K562 (cell line): ENCODE measurements at regions not wholly inside any gene's neighbourhood (a gene's known extent, or its start where the extent isn't known, plus 50 kb on each side); places are given as distances from the start of the nearest gene placed in this dataset.

Experiments
- ATAC-seq: fragments of 200-7000 bp; cut with Tn5 transposase; 3 replicates; pipeline ENCODE4 v1.9.1; 2020; ENCODE audit warnings: moderate library complexity
- BruUV-seq: library from RNA; stranded (reverse); fragments of 400-500 nt; replicated peaks from 2 replicates; lab custom pipeline; 2021; lab: Mats Ljungman, UMichigan
- CTCF ChIA-PET: fragments of 300-600 bp; formaldehyde crosslinking; extraction: SDS; loops from one replicate; lab custom pipeline; 2021; ENCODE audit warnings: low intra/inter-chr PET ratio; lab: Yijun Ruan, JAX
- POLR2A ChIA-PET: fragments of 300-600, 350-650 bp; sonication (Branson Sonifier 250); formaldehyde crosslinking; extraction: SDS; loops from one replicate; lab custom pipeline; 2021; ENCODE audit warnings: antibody characterized with exemption, inconsistent platforms; lab: Yijun Ruan, JAX
- DNase-seq, 4 experiments: peaks; one replicate each; pipeline versions ENCODE4 v3.0.0 to v3.0.0-alpha.2; 2011 to 2018; ENCODE audit warnings: low spot score in 3 of 4, mixed read lengths in 3 of 4; ENCODE audit errors: extremely low read depth in 1 of 4
- FAIRE-seq: peaks from 2 replicates; lab custom pipeline; 2011; peaks lifted over from hg19 to GRCh38; lab: Jason Lieb, UNC
- H2AFZ ChIP-seq: 2 replicates; pipeline ENCODE4 v1.6.0; 2011; ENCODE audit warnings: low read depth, low read length, control low read depth, inconsistent platforms
- H3K27ac ChIP-seq: fragments of 200-600 bp; 3 replicates; pipeline ENCODE4 v1.8.0; 2011; ENCODE audit warnings: low read depth, mild to moderate bottlenecking, control low read depth, inconsistent platforms, low read length, moderate library complexity, mixed read lengths; ENCODE audit errors: extremely low read depth
- H3K27me3 ChIP-seq, 2 experiments: fragments of 300-600 bp in 1 of 2; 2 replicates in 1 of 2; 3 replicates in 1 of 2; pipeline versions ENCODE4 v1.6.0 to v1.8.0; 2011; ENCODE audit warnings: inconsistent platforms in 2 of 2, low read length in 2 of 2, mild to moderate bottlenecking in 1 of 2, mixed read lengths in 1 of 2, moderate library complexity in 1 of 2; ENCODE audit not compliant: control insufficient read depth in 2 of 2, insufficient read depth in 2 of 2
- H3K36me3 ChIP-seq: fragments of 300-600 bp; 3 replicates; pipeline ENCODE4 v1.8.0; 2011; ENCODE audit warnings: mild to moderate bottlenecking, low read length, inconsistent platforms; ENCODE audit not compliant: control insufficient read depth, insufficient read depth
- H3K4me1 ChIP-seq, 2 experiments: fragments of 200-600 bp in 1 of 2; replicated peaks in 1 of 2; 2 replicates in 1 of 2; 3 replicates in 1 of 2; pipeline versions ENCODE4 v1.5.1 to v1.8.0; 2011; ENCODE audit warnings: inconsistent platforms in 2 of 2, low read length in 2 of 2, mild to moderate bottlenecking in 1 of 2, mixed read lengths in 1 of 2, moderate library complexity in 1 of 2; ENCODE audit not compliant: control insufficient read depth in 2 of 2, insufficient read depth in 2 of 2
- H3K4me2 ChIP-seq: 2 replicates; pipeline ENCODE4 v1.6.1; 2011; ENCODE audit warnings: low read length, control low read depth, inconsistent platforms, mixed read lengths; ENCODE audit not compliant: insufficient read depth
- H3K4me3 ChIP-seq: fragments of 200-600 bp; sonication (generic), shearing (Covaris generic); 2 replicates; pipeline ENCODE4 v1.5.1; 2016; ENCODE audit warnings: control low read depth, inconsistent platforms
- H3K79me2 ChIP-seq: fragments of 200-600 bp; 3 replicates; pipeline ENCODE4 v1.8.0; 2011; ENCODE audit warnings: low read length, inconsistent platforms; ENCODE audit not compliant: control insufficient read depth, insufficient read depth
- H3K9ac ChIP-seq, 2 experiments: 2 replicates each; pipeline versions ENCODE4 v1.6.0 to v1.6.1; 2011; ENCODE audit warnings: low read depth in 2 of 2, low read length in 2 of 2, control low read depth in 1 of 2, inconsistent platforms in 1 of 2, mild to moderate bottlenecking in 1 of 2, mixed read lengths in 1 of 2; ENCODE audit not compliant: insufficient read depth in 1 of 2
- H3K9me1 ChIP-seq: one replicate; pipeline ENCODE4 v1.6.0; 2011; ENCODE audit warnings: inconsistent platforms, mild to moderate bottlenecking, low read length, moderate library complexity; ENCODE audit not compliant: control insufficient read depth, insufficient read depth
- H3K9me3 ChIP-seq: replicated peaks from 2 replicates; pipeline ENCODE4 v1.5.1; 2011; ENCODE audit warnings: low read depth, low read length, inconsistent platforms; ENCODE audit not compliant: control insufficient read depth, insufficient read depth
- H4K20me1 ChIP-seq: replicated peaks from 2 replicates; pipeline ENCODE4 v1.6.1; 2011; ENCODE audit warnings: low read length, inconsistent platforms, mixed read lengths; ENCODE audit not compliant: control insufficient read depth, insufficient read depth
- AFF4 ChIP-seq: sonication (generic); formaldehyde crosslinking; IDR thresholded peaks from 2 replicates; pipeline ENCODE4 v1.8.0; 2023; ENCODE audit warnings: mild to moderate bottlenecking, missing genetic modification reagents
- DPF2 ChIP-seq: fragments of 450-650 bp; IDR thresholded peaks from 2 replicates; pipeline ENCODE4 v1.6.1; 2016
- ESRRB ChIP-seq: fragments of 250-450 bp; sonication (Bioruptor Pico); IDR thresholded peaks from 2 replicates; pipeline ENCODE4 v1.5.0; 2020; ENCODE audit warnings: mild to moderate bottlenecking, moderate library complexity, borderline replicate concordance
- GABPB1 ChIP-seq: sonication (generic); formaldehyde crosslinking; IDR thresholded peaks from 2 replicates; pipeline ENCODE4 v1.8.0; 2022; ENCODE audit warnings: mild to moderate bottlenecking, missing genetic modification reagents
- KDM1A ChIP-seq, 2 experiments: fragments of 450-650 bp; IDR thresholded peaks; 2 replicates each; pipeline ENCODE4 v1.6.1; 2016; ENCODE audit warnings: mild to moderate bottlenecking in 2 of 2
- L3MBTL2 ChIP-seq: fragments of 450-650 bp; IDR thresholded peaks from 2 replicates; pipeline ENCODE4 v1.6.1; 2016; ENCODE audit warnings: mild to moderate bottlenecking, moderate library complexity
- MCM7 ChIP-seq, 2 experiments: fragments of 450-650 bp; IDR thresholded peaks; 2 replicates each; pipeline ENCODE4 v1.6.1; 2016 to 2018
- MIER1 ChIP-seq: fragments of 450-650 bp; IDR thresholded peaks from 2 replicates; pipeline ENCODE4 v1.6.1; 2016; ENCODE audit warnings: antibody characterized with exemption, mild to moderate bottlenecking, low read depth
- MYNN ChIP-seq, 2 experiments: sonication (generic); formaldehyde crosslinking in 1 of 2; IDR thresholded peaks; 2 replicates each; pipeline versions ENCODE4 v1.5.0 to v1.6.1; 2016 to 2020; ENCODE audit warnings: antibody characterized with exemption in 1 of 2, missing genetic modification reagents in 1 of 2
- THRA ChIP-seq: fragments of 450-650 bp; IDR thresholded peaks from 2 replicates; pipeline ENCODE4 v1.6.1; 2017; ENCODE audit warnings: mild to moderate bottlenecking, moderate library complexity
- THRB ChIP-seq: fragments of 450-650 bp; formaldehyde crosslinking; conservative IDR thresholded peaks from 2 replicates; pipeline ENCODE4 v1.4.0; 2022; ENCODE audit warnings: mild to moderate bottlenecking, missing genetic modification characterization
- ZKSCAN3 ChIP-seq: fragments of 250-450 bp; sonication (Bioruptor Pico); IDR thresholded peaks from 2 replicates; pipeline ENCODE4 v1.4.0; 2020
- ZMIZ1 ChIP-seq, 2 experiments: fragments of 150-350 bp in 1 of 2; IDR thresholded peaks; 2 replicates each; pipeline ENCODE4 v1.6.1; 2012 to 2016; ENCODE audit warnings: low read depth in 2 of 2, low read length in 2 of 2, mild to moderate bottlenecking in 1 of 2, moderate library complexity in 1 of 2
- WGBS: fragments of 100-300 bp; shearing (Covaris generic); methylation state at CpG from one replicate; pipeline ENCODE4 v1.1.6; 2016; ENCODE audit warnings: low coverage, mixed read lengths; ENCODE audit not compliant: insufficient coverage; ENCODE audit errors: missing lambda C conversion rate; 5-methylcytosine and 5-hydroxymethylcytosine counted together
- in situ Hi-C: fragments of 300-500 bp; cut with MboI; formaldehyde crosslinking; loops from 4 replicates; pipeline ENCODE4 v1.15.0; 2018; ENCODE audit warnings: inconsistent platforms, mixed read lengths
- intact Hi-C: fragments of 100-400 bp; cut with micrococcal nuclease; formaldehyde crosslinking; loops from 2 replicates; pipeline ENCODE4 v1.14.2; 2022

- H3K4me1 ChIP-seq = no peaks in the 10 kb centered on the region
- no peaks in the 10 kb centered on the region for H3K9me3 ChIP-seq
- in situ Hi-C loops = no loop called here
- CTCF ChIA-PET = no interaction called here
- no peaks in the 10 kb centered on the region for H3K79me2 ChIP-seq
- BruUV-seq = no TSS peak
- no peaks in the 10 kb centered on the region for H3K36me3 ChIP-seq
- H3K9me1 ChIP-seq = no peaks in the 10 kb centered on the region
- H3K27ac ChIP-seq = no peak overlapping the region
- H3K9ac ChIP-seq = no peak overlapping the region
- H2AFZ ChIP-seq = no peak overlapping the region
- DNase-seq (no peak), ATAC-seq (no peak), FAIRE-seq (no peak)
- H3K4me2 ChIP-seq = no peak overlapping the region
- WGBS = 1% methylated on average over 7 of the region's 7 CpGs
- H3K27me3 ChIP-seq = no peaks in the 10 kb centered on the region
- H4K20me1 ChIP-seq = no peaks in the 10 kb centered on the region
- POLR2A ChIA-PET = no interaction called here
- intact Hi-C loops = no loop called here
- H3K4me3 ChIP-seq = no peak overlapping the region
- TF ChIP-seq GABPB1 (CRISPR knock-in tag) (no peak), ZKSCAN3 (CRISPR knock-in tag) (no peak), MYNN (IDR thresholded peaks at IDR 0.05) (no peak), MYNN (CRISPR knock-in tag; IDR thresholded peaks at IDR 0.05) (no peak), MCM7 (IDR thresholded peaks at IDR 0.05) (no peak), THRB (CRISPR knock-in tag) (no peak), MIER1 (no peak), ZMIZ1 (IDR thresholded peaks at IDR 0.05; ENCODE audit: low read depth in 2 of 2, low read length in 2 of 2) (no peak), THRA (no peak), L3MBTL2 (no peak), DPF2 (no peak), AFF4 (CRISPR knock-in tag) (no peak), ESRRB (CRISPR knock-in tag) (no peak), KDM1A (IDR thresholded peaks at IDR 0.05) (no peak)
Observed at GRCh38 chr10:10765017-10765416, 252.7 kb upstream of the CELF2 start.
